IPS-18a (cell line): ENCODE measurements at regions not wholly inside any gene's neighbourhood (a gene's known extent, or its start where the extent isn't known, plus 50 kb on each side); places are given as distances from the start of the nearest gene placed in this dataset.

Experiments
- H3K27ac ChIP-seq: one replicate; pipeline ENCODE4 v1.5.1; 2013; ENCODE audit warnings: low read length
- H3K27me3 ChIP-seq: one replicate; pipeline ENCODE4 v1.6.1; 2013; ENCODE audit warnings: mild to moderate bottlenecking, low read length; ENCODE audit not compliant: control insufficient read depth, insufficient read depth
- H3K36me3 ChIP-seq: one replicate; pipeline ENCODE4 v1.6.1; 2013; ENCODE audit warnings: low read depth, low read length; ENCODE audit not compliant: control insufficient read depth
- H3K4me1 ChIP-seq: one replicate; pipeline ENCODE4 v1.6.1; 2013; ENCODE audit warnings: low read depth, low read length; ENCODE audit not compliant: control insufficient read depth
- H3K4me3 ChIP-seq: one replicate; pipeline ENCODE4 v1.5.1; 2013; ENCODE audit warnings: low read length
- H3K9ac ChIP-seq: one replicate; pipeline ENCODE4 v1.6.1; 2013; ENCODE audit warnings: mild to moderate bottlenecking, low read length, moderate library complexity
- H3K9me3 ChIP-seq: one replicate; pipeline ENCODE4 v1.6.1; 2013; ENCODE audit warnings: low read depth, low read length; ENCODE audit not compliant: control insufficient read depth

- H3K9ac ChIP-seq: no peak overlapping the region
- no peaks in the 10 kb centered on the region for H3K36me3 ChIP-seq
- peaks cover 9% of the 10 kb centered on the region for H3K4me1 ChIP-seq
- no peak overlapping the region for H3K27ac ChIP-seq
- H3K4me3 ChIP-seq: no peak overlapping the region
- H3K9me3 ChIP-seq: no peaks in the 10 kb centered on the region
- H3K27me3 ChIP-seq: no peaks in the 10 kb centered on the region
Measured at GRCh38 chr9:20016611-20017010, 227.8 kb upstream of the SLC24A2 start.

- H3K9me3 ChIP-seq: no peaks in the 10 kb centered on the region
- no peaks in the 10 kb centered on the region for H3K36me3 ChIP-seq
- no peak overlapping the region for H3K9ac ChIP-seq
- H3K27ac ChIP-seq: no peak overlapping the region
- no peaks in the 10 kb centered on the region for H3K27me3 ChIP-seq
- H3K4me1 ChIP-seq: peaks cover 9% of the 10 kb centered on the region
- H3K4me3 ChIP-seq: no peak overlapping the region
Measured at GRCh38 chr9:20015427-20015931, 226.6 kb upstream of the SLC24A2 start.

- Histone ChIP-seq H3K27me3 (no peaks in the 10 kb centered on the region), H3K4me3 (no peak overlapping the region), H3K27ac (no peak overlapping the region), H3K9me3 (no peaks in the 10 kb centered on the region), H3K36me3 (no peaks in the 10 kb centered on the region), H3K4me1 (peaks cover 9% of the 10 kb centered on the region), H3K9ac (no peak overlapping the region)
Measured at GRCh38 chr9:20014168-20014567, 225.3 kb upstream of the SLC24A2 start.

GRCh38 chr9:20012232-20012631 lies 223.4 kb upstream of the SLC24A2 start:
- H3K27ac ChIP-seq: no peak overlapping the region

GRCh38 chr9:20009606-20010005 lies 220.8 kb upstream of the SLC24A2 start:
- no peak overlapping the region for H3K4me3 ChIP-seq
- H3K36me3 ChIP-seq: no peaks in the 10 kb centered on the region
- H3K4me1 ChIP-seq: no peaks in the 10 kb centered on the region
- no peak overlapping the region for H3K27ac ChIP-seq
- H3K27me3 ChIP-seq: no peaks in the 10 kb centered on the region
- H3K9me3 ChIP-seq: no peaks in the 10 kb centered on the region
- no peak overlapping the region for H3K9ac ChIP-seq

More at GRCh38 chr9:20012232-20012631, 223.4 kb upstream of the SLC24A2 start:
- H3K27me3 ChIP-seq: no peaks in the 10 kb centered on the region
- H3K4me3 ChIP-seq: no peak overlapping the region
- no peak overlapping the region for H3K9ac ChIP-seq
- H3K36me3 ChIP-seq: no peaks in the 10 kb centered on the region
- peaks cover 9% of the 10 kb centered on the region for H3K4me1 ChIP-seq
- no peaks in the 10 kb centered on the region for H3K9me3 ChIP-seq

- Histone ChIP-seq H3K27ac (no peak overlapping the region), H3K9ac (no peak overlapping the region), H3K4me3 (no peak overlapping the region)
Measured at GRCh38 chr9:20002011-20002410, 213.2 kb upstream of the SLC24A2 start.

GRCh38 chr9:20001058-20001457 lies 212.2 kb upstream of the SLC24A2 start:
- Histone ChIP-seq H3K9me3 (no peaks in the 10 kb centered on the region), H3K27me3 (no peaks in the 10 kb centered on the region), H3K4me3 (no peak overlapping the region), H3K36me3 (no peaks in the 10 kb centered on the region), H3K27ac (no peak overlapping the region), H3K9ac (no peak overlapping the region), H3K4me1 (peaks cover 6% of the 10 kb centered on the region)

More at GRCh38 chr9:20002011-20002410, 213.2 kb upstream of the SLC24A2 start:
- Histone ChIP-seq H3K36me3 (no peaks in the 10 kb centered on the region), H3K9me3 (no peaks in the 10 kb centered on the region), H3K27me3 (no peaks in the 10 kb centered on the region), H3K4me1 (peaks cover 6% of the 10 kb centered on the region)

- Histone ChIP-seq H3K27ac (no peak overlapping the region), H3K36me3 (no peaks in the 10 kb centered on the region), H3K4me3 (no peak overlapping the region), H3K9ac (no peak overlapping the region), H3K27me3 (no peaks in the 10 kb centered on the region), H3K4me1 (peaks cover 6% of the 10 kb centered on the region), H3K9me3 (no peaks in the 10 kb centered on the region)
Measured at GRCh38 chr9:19999491-20000057, 210.7 kb upstream of the SLC24A2 start.

- H3K9ac ChIP-seq: no peak overlapping the region
- H3K27me3 ChIP-seq: no peaks in the 10 kb centered on the region
- peaks cover 6% of the 10 kb centered on the region for H3K4me1 ChIP-seq
- H3K27ac ChIP-seq: no peak overlapping the region
- no peaks in the 10 kb centered on the region for H3K9me3 ChIP-seq
- H3K4me3 ChIP-seq: no peak overlapping the region
- H3K36me3 ChIP-seq: no peaks in the 10 kb centered on the region
Measured at GRCh38 chr9:19998823-19999455, 210.1 kb upstream of the SLC24A2 start.

- Histone ChIP-seq H3K4me3 (no peak overlapping the region), H3K9me3 (no peaks in the 10 kb centered on the region), H3K4me1 (peaks cover 6% of the 10 kb centered on the region), H3K9ac (no peak overlapping the region), H3K36me3 (no peaks in the 10 kb centered on the region), H3K27ac (no peak overlapping the region), H3K27me3 (no peaks in the 10 kb centered on the region)
Measured at GRCh38 chr9:19998153-19998552, 209.3 kb upstream of the SLC24A2 start.

GRCh38 chr9:19995619-19996018 lies 206.8 kb upstream of the SLC24A2 start:
- H3K36me3 ChIP-seq: no peaks in the 10 kb centered on the region
- no peaks in the 10 kb centered on the region for H3K27me3 ChIP-seq
- H3K9me3 ChIP-seq: no peaks in the 10 kb centered on the region
- no peaks in the 10 kb centered on the region for H3K4me1 ChIP-seq
- no peak overlapping the region for H3K4me3 ChIP-seq
- no peak overlapping the region for H3K9ac ChIP-seq
- H3K27ac ChIP-seq: no peak overlapping the region

GRCh38 chr9:19994296-19994695 lies 205.5 kb upstream of the SLC24A2 start:
- Histone ChIP-seq H3K9ac (no peak overlapping the region), H3K4me3 (no peak overlapping the region), H3K27ac (no peak overlapping the region), H3K9me3 (no peaks in the 10 kb centered on the region), H3K27me3 (no peaks in the 10 kb centered on the region), H3K36me3 (no peaks in the 10 kb centered on the region), H3K4me1 (no peaks in the 10 kb centered on the region)
